ENCODE measurements at regions not wholly inside any gene's neighbourhood (a gene's known extent, or its start where the extent isn't known, plus 50 kb on each side); places are given as distances from the start of the nearest gene placed in this dataset.

DNA sequence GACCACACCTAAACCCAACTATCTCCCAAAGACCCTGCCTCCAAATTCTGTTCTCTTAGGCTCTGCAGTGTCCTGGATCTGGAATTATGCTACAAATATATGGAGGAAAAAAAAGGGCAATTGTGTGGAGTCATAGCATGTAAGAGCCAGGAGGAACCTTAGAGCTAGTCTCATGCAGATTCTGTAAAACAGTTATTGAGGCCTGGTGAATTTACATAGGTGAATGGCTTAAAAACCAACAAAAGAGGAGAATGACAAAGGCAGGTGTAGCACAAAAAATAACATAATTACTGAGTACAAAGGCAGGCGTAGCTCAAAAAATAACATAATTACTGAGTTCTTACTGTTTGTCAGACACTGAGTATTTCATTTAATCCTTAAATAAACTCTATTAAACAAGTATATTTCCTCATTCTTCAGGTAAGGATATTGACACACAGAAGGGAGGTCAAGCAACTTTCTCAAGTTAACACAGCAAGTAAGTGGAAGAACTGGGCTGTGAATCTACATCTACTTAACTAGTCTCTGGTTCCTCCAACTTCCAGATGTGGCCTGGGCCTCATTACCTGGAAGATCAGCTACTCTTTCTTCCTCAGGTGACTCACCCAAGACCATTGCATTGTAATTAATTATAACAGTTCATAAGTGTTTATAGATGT lies 938.9 kb upstream of the TENM4 start:
- Histone ChIP-seq H3K9me3 (ENCODE audit: control insufficient read depth, low read depth, low read length) (no peaks in the 10 kb centered on the region), H3K27ac (ENCODE audit: low read length) (no peak overlapping the region), H3K27me3 (ENCODE audit: control insufficient read depth, insufficient read depth, low read length) (no peaks in the 10 kb centered on the region), H3K4me3 (ENCODE audit: low read length) (no peak overlapping the region), H3K36me3 (ENCODE audit: control insufficient read depth, low read depth, low read length) (no peaks in the 10 kb centered on the region), H3K4me1 (ENCODE audit: control insufficient read depth, low read depth, low read length) (peaks cover 8% of the 10 kb centered on the region), H3K9ac (ENCODE audit: low read length) (no peak overlapping the region)

DNA sequence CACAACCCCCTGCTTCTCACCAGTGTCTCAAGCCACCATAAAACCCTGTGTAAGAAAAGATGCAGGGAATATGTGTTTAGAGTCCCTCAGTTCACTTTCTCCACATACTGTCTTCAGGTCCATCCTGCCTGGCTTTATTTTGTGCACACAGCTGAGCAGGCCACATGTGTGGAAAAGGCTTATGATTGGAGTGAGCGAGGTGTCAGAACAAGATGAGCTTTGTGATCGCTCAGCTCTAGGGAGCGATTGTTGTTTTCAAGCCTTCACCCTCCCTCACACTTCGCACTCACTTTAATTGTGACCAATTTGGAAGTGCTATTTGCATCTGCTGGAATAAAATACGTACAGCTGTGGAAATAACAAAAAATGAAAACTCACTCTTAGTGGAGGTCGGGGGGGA lies 931.1 kb upstream of the TENM4 start:
- Histone ChIP-seq H3K9me3 (ENCODE audit: control insufficient read depth, low read depth, low read length) (no peaks in the 10 kb centered on the region), H3K9ac (ENCODE audit: low read length) (no peak overlapping the region), H3K4me3 (ENCODE audit: low read length) (no peak overlapping the region), H3K27ac (ENCODE audit: low read length) (no peak overlapping the region), H3K27me3 (ENCODE audit: control insufficient read depth, insufficient read depth, low read length) (no peaks in the 10 kb centered on the region), H3K36me3 (ENCODE audit: control insufficient read depth, low read depth, low read length) (no peaks in the 10 kb centered on the region), H3K4me1 (ENCODE audit: control insufficient read depth, low read depth, low read length) (no peaks in the 10 kb centered on the region)

DNA sequence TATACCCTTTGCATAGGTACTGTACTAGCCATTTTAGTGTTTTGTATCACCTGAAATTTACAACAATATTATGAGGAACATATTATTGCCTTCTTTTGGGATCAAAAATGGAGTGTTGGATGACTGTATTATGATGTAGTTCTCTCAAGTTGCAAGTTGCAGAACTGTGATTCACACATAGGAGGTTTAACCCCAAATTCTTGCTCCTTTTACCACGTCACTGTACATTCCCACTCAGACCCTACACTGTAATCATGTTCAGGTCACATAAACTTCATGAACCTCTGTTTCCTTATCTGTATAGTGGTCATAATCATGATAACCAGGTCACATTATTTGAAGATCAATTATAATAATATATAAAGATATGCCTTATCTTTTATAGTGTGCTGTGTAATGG lies 925.1 kb upstream of the TENM4 start:
- Histone ChIP-seq H3K4me1 (ENCODE audit: control insufficient read depth, low read depth, low read length) (no peaks in the 10 kb centered on the region), H3K27ac (ENCODE audit: low read length) (no peak overlapping the region), H3K9ac (ENCODE audit: low read length) (no peak overlapping the region), H3K36me3 (ENCODE audit: control insufficient read depth, low read depth, low read length) (no peaks in the 10 kb centered on the region), H3K9me3 (ENCODE audit: control insufficient read depth, low read depth, low read length) (no peaks in the 10 kb centered on the region), H3K4me3 (ENCODE audit: low read length) (no peak overlapping the region), H3K27me3 (ENCODE audit: control insufficient read depth, insufficient read depth, low read length) (no peaks in the 10 kb centered on the region)

DNA sequence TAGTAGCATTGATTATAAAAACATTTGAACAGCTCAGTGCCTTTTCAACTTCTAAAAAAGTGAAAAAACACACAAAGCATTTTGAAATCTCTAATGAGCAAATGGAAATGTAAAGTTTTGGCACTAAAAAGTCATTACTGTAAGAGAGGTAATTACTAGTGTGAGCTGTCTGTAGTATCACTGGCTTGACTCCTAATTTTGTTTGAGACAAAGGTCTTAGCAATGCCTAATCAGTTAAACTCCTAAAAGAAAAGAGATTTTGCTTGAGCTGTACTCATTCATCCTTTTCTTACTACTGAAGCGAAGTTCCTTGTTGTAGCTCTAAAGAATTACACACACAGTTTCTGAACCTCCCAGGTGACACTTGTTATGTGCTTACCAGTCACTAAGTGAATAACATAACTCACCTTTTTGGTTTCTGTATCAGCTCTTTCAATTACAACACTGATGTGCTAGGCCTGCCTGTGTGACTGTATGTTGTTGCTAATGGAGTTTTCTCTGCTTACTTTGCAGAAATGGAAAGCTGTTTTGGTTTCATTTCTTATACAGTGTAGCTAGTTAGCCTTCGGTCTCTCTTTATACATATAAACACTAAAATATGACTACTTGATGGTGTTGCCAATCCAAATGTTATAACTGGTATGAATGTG lies 924.4 kb upstream of the TENM4 start:
- no peak overlapping the region for H3K27ac ChIP-seq (ENCODE audit: low read length)
- no peaks in the 10 kb centered on the region for H3K9me3 ChIP-seq (ENCODE audit: control insufficient read depth, low read depth, low read length)
- no peaks in the 10 kb centered on the region for H3K4me1 ChIP-seq (ENCODE audit: control insufficient read depth, low read depth, low read length)
- H3K9ac ChIP-seq (ENCODE audit: low read length) = no peak overlapping the region
- no peaks in the 10 kb centered on the region for H3K36me3 ChIP-seq (ENCODE audit: control insufficient read depth, low read depth, low read length)
- H3K27me3 ChIP-seq (ENCODE audit: control insufficient read depth, insufficient read depth, low read length) = no peaks in the 10 kb centered on the region
- no peak overlapping the region for H3K4me3 ChIP-seq (ENCODE audit: low read length)

DNA sequence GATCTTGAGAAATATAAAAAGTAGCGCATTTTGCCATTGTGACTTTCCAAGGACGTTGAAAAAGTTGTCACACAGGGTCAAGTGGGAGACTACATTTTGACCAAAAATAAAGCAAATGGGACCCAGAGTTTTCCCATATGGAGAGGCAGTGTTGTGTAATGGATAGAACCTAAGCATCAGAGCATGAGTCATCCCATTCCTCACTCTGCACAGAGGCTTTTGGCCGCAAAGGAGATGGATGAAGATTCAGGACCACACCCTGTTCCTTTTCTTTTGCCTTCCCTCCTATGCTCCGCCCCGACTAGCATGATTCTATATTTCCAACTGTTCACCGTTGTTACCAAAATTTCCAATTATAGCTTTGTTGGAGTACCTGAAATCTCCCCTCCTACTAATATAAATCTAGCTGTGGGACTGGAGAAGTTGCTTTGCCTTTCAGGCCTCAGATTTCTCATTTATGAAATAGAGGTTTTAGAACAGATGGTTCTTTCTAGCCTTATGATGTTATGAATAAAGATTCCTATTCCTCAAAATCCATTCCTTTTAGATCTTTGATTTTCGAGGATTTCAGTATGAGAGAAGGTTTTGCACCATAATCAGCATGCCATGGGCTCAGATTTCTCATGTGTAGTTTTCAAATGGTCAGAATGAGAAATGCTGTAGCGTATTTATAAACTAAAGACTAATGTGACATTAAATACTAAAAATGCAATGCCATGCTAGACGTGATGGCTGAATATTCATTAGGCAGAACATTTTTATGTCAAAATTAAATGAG lies 921.9 kb upstream of the TENM4 start:
- no peak overlapping the region for H3K27ac ChIP-seq (ENCODE audit: low read length)
- no peaks in the 10 kb centered on the region for H3K36me3 ChIP-seq (ENCODE audit: control insufficient read depth, low read depth, low read length)
- H3K27me3 ChIP-seq (ENCODE audit: control insufficient read depth, insufficient read depth, low read length) = no peaks in the 10 kb centered on the region
- no peak overlapping the region for H3K9ac ChIP-seq (ENCODE audit: low read length)
- no peak overlapping the region for H3K4me3 ChIP-seq (ENCODE audit: low read length)
- no peaks in the 10 kb centered on the region for H3K9me3 ChIP-seq (ENCODE audit: control insufficient read depth, low read depth, low read length)
- no peaks in the 10 kb centered on the region for H3K4me1 ChIP-seq (ENCODE audit: control insufficient read depth, low read depth, low read length)

DNA sequence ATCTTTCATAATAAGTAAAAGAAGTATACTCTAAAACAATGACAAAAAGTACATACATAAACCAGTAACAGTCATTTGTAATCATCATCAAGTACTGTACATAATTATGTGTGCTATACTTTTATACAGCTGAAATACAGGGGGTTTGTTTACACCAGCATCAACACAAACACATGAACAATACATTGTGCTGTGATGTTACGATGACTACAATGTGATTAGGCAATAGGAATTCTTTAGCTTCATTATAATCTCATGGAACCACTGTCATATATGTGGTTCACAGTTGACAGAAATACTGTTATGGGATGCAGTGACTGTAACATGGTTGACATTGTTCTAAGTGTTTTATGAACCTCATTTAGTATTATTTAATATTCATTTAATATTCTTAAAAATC lies 914.4 kb upstream of the TENM4 start:
- Histone ChIP-seq H3K27ac (ENCODE audit: low read length) (no peak overlapping the region), H3K4me3 (ENCODE audit: low read length) (no peak overlapping the region), H3K9me3 (ENCODE audit: control insufficient read depth, low read depth, low read length) (no peaks in the 10 kb centered on the region), H3K4me1 (ENCODE audit: control insufficient read depth, low read depth, low read length) (no peaks in the 10 kb centered on the region), H3K9ac (ENCODE audit: low read length) (no peak overlapping the region), H3K27me3 (ENCODE audit: control insufficient read depth, insufficient read depth, low read length) (no peaks in the 10 kb centered on the region), H3K36me3 (ENCODE audit: control insufficient read depth, low read depth, low read length) (no peaks in the 10 kb centered on the region)

DNA sequence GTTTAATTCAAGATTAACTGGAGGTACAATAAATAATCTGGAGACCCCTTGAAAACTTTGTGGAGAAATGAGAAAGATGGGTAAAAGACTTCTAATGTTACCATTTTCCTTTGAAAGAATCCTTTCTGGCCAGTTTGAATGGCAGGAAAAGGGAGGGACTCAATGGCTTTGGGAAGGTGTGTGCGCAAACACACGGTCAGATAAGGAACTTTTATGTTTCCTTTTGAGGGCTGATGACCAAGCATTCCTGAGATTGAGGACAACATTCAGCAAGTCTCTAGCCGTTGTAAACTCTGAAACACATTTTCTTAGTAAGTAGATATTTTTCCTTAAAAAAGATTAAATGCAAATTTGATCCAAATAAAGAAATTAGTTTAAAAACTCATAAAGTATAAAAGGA lies 909.7 kb upstream of the TENM4 start:
- Histone ChIP-seq H3K4me1 (ENCODE audit: control insufficient read depth, low read depth, low read length) (no peaks in the 10 kb centered on the region), H3K9me3 (ENCODE audit: control insufficient read depth, low read depth, low read length) (no peaks in the 10 kb centered on the region), H3K27ac (ENCODE audit: low read length) (no peak overlapping the region), H3K36me3 (ENCODE audit: control insufficient read depth, low read depth, low read length) (no peaks in the 10 kb centered on the region), H3K27me3 (ENCODE audit: control insufficient read depth, insufficient read depth, low read length) (no peaks in the 10 kb centered on the region), H3K9ac (ENCODE audit: low read length) (no peak overlapping the region), H3K4me3 (ENCODE audit: low read length) (no peak overlapping the region)

DNA sequence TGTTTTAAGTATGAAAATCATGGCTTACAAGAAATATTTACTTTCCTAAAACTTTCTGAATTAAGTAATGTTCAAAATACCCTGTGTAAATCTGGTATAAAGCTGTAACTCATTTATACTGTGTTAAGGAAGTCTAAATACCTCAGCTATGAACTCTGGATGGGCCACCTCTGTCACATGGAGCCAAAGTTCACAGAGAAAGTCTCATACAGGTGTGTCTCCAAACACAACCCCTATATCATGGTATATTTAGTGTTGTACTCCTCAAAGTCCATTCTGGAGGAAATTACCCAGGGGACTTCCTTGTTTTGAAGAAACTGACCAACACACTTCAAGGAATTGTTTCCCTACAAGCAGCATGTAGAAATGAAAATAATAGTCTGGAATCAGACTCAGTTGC lies 909.2 kb upstream of the TENM4 start:
- Histone ChIP-seq H3K27me3 (ENCODE audit: control insufficient read depth, insufficient read depth, low read length) (no peaks in the 10 kb centered on the region), H3K9ac (ENCODE audit: low read length) (no peak overlapping the region), H3K27ac (ENCODE audit: low read length) (no peak overlapping the region), H3K36me3 (ENCODE audit: control insufficient read depth, low read depth, low read length) (no peaks in the 10 kb centered on the region), H3K9me3 (ENCODE audit: control insufficient read depth, low read depth, low read length) (no peaks in the 10 kb centered on the region), H3K4me1 (ENCODE audit: control insufficient read depth, low read depth, low read length) (no peaks in the 10 kb centered on the region), H3K4me3 (ENCODE audit: low read length) (no peak overlapping the region)

DNA sequence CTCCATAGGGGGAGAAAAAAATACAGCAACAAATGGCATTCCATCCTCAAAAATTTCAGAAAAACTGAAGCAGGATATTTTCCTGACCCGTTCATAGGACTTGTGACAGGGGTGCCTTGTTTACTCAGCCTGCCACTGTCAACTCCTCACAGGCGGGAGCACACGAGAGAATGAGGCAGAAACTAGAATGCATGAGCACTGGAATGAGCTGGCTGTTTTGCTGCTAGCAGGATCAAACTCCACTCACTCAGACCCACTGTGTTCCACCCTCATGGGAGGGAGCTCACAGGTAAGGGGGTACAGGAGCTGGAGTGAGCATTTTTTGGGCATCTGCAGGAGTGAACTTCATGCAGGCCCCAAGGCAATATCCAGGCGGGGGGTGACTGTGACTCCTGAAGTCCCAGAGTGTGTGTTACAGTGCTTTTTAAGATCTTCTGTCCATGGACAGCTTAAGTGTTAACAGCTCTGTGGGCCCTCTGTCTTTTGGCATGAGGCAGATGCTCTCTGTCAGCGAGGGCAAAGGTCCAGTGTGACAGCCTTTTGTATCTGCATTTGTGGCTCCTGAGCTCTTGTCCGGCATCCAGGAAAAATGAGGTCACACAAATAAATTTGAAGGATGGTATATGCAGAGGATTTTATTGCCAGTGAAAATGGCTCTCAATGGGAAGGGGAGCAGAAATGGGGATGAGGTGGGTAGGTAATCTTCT lies 905.7 kb upstream of the TENM4 start:
- H3K9ac ChIP-seq (ENCODE audit: low read length) = no peak overlapping the region
- no peaks in the 10 kb centered on the region for H3K9me3 ChIP-seq (ENCODE audit: control insufficient read depth, low read depth, low read length)
- no peaks in the 10 kb centered on the region for H3K36me3 ChIP-seq (ENCODE audit: control insufficient read depth, low read depth, low read length)
- no peak overlapping the region for H3K4me3 ChIP-seq (ENCODE audit: low read length)
- H3K27ac ChIP-seq (ENCODE audit: low read length) = no peak overlapping the region
- H3K4me1 ChIP-seq (ENCODE audit: control insufficient read depth, low read depth, low read length) = no peaks in the 10 kb centered on the region
- no peaks in the 10 kb centered on the region for H3K27me3 ChIP-seq (ENCODE audit: control insufficient read depth, insufficient read depth, low read length)

DNA sequence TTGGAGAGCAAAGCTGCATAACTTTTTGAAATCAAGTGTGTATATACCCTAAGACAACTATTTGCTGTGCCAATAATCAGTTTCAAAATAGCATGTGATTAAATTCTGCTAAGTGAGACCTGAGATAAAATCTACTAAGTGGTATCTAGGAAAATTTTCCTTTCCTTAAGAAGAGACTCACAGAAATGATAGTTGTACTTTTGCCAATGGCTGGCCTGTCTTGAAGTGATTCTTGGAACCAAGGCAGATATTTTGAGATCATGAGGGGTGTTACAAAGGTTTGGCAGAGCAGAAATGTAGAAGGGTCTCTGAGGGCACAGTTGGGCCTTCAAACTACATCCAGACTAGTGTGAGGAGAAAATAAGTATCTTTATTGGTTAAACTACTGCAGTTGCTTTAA lies 902.6 kb upstream of the TENM4 start:
- H3K9me3 ChIP-seq (ENCODE audit: control insufficient read depth, low read depth, low read length) = no peaks in the 10 kb centered on the region
- no peaks in the 10 kb centered on the region for H3K4me1 ChIP-seq (ENCODE audit: control insufficient read depth, low read depth, low read length)
- no peak overlapping the region for H3K9ac ChIP-seq (ENCODE audit: low read length)
- H3K36me3 ChIP-seq (ENCODE audit: control insufficient read depth, low read depth, low read length) = no peaks in the 10 kb centered on the region
- H3K27ac ChIP-seq (ENCODE audit: low read length) = no peak overlapping the region
- H3K4me3 ChIP-seq (ENCODE audit: low read length) = no peak overlapping the region
- H3K27me3 ChIP-seq (ENCODE audit: control insufficient read depth, insufficient read depth, low read length) = no peaks in the 10 kb centered on the region

DNA sequence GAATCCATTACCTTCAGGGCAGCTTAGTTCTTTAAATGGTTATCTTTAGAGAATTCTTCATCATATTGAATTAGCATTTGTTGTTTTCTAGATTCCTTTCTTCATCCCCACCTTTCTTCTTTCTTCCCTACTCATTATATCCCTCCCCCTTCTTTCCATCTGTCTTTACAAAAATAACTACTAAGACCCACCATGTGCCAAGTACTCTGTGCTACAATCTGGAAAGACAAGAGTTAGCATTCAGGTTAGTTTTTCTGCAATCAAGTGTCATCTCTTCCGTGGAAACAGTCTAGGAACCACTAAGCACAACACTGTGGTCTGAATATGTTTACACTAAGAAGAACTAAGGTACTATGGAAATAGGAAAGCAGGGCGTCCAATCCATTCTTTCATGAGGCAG lies 897.4 kb upstream of the TENM4 start:
- H3K4me3 ChIP-seq (ENCODE audit: low read length) = no peak overlapping the region
- no peaks in the 10 kb centered on the region for H3K4me1 ChIP-seq (ENCODE audit: control insufficient read depth, low read depth, low read length)
- H3K36me3 ChIP-seq (ENCODE audit: control insufficient read depth, low read depth, low read length) = no peaks in the 10 kb centered on the region
- no peaks in the 10 kb centered on the region for H3K27me3 ChIP-seq (ENCODE audit: control insufficient read depth, insufficient read depth, low read length)
- H3K27ac ChIP-seq (ENCODE audit: low read length) = no peak overlapping the region
- H3K9me3 ChIP-seq (ENCODE audit: control insufficient read depth, low read depth, low read length) = no peaks in the 10 kb centered on the region
- no peak overlapping the region for H3K9ac ChIP-seq (ENCODE audit: low read length)
